Large intestine (tissue), 3 donors: ENCODE measurements at regions not wholly inside any gene's neighbourhood (a gene's known extent, or its start where the extent isn't known, plus 50 kb on each side); places are given as distances from the start of the nearest gene placed in this dataset.

Source experiments
- DNase-seq, 2 donors: peaks; one replicate each; pipeline versions ENCODE4 v3.0.0 to v3.0.0-alpha.2; 2013
- H3K27ac ChIP-seq: one replicate; pipeline ENCODE4 v1.5.1; 2013; ENCODE audit warnings: low read length
- H3K27me3 ChIP-seq: 2 replicates; pipeline ENCODE4 v1.6.1; 2013; ENCODE audit warnings: low read length; ENCODE audit not compliant: control insufficient read depth, insufficient read depth
- H3K36me3 ChIP-seq: 2 replicates; pipeline ENCODE4 v1.6.1; 2013; ENCODE audit warnings: low read length; ENCODE audit not compliant: control insufficient read depth, insufficient read depth
- H3K4me1 ChIP-seq: one replicate; pipeline ENCODE4 v1.6.1; 2013; ENCODE audit warnings: low read length; ENCODE audit not compliant: control insufficient read depth, insufficient read depth
- H3K4me3 ChIP-seq: one replicate; pipeline ENCODE4 v1.5.1; 2013; ENCODE audit warnings: low read length
- H3K9me3 ChIP-seq: one replicate; pipeline ENCODE4 v1.6.1; 2013; ENCODE audit warnings: mild to moderate bottlenecking, low read depth, low read length, moderate library complexity; ENCODE audit not compliant: control insufficient read depth
- WGBS: methylation state at CpG from one replicate; pipeline ENCODE4 v1.1.5; 2013; ENCODE audit warnings: low lambda C conversion rate; ENCODE audit not compliant: insufficient coverage; 5-methylcytosine and 5-hydroxymethylcytosine counted together

DNA sequence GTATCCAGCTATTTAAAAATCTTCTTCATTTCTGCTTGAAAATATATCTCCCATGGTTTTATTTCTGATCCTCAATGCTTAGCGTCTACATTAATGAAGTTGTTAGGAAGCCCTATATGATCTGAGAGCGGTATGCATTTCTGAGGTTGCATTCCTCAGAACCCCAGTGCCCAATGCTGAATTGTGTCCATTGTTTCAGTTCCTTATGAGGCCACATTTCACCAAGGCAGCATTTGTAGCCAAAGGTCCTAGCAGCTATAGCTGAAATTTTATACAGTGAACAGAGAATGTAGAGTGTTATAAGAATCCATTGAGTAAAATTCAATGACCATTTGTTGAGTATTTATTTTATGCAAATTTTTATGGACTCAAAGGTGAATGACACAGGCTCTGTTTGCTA is 209.5 kb downstream of the PCDH7 start:
- H3K27me3 ChIP-seq: no peaks in the 10 kb centered on the region
- no peak overlapping the region for H3K27ac ChIP-seq
- H3K9me3 ChIP-seq: no peaks in the 10 kb centered on the region
- H3K4me1 ChIP-seq: peaks cover 10% of the 10 kb centered on the region
- DNase-seq: no peak
- WGBS: 100% methylated on average over 1 of the region's 2 CpGs
- no peaks in the 10 kb centered on the region for H3K36me3 ChIP-seq
- no peak overlapping the region for H3K4me3 ChIP-seq

DNA sequence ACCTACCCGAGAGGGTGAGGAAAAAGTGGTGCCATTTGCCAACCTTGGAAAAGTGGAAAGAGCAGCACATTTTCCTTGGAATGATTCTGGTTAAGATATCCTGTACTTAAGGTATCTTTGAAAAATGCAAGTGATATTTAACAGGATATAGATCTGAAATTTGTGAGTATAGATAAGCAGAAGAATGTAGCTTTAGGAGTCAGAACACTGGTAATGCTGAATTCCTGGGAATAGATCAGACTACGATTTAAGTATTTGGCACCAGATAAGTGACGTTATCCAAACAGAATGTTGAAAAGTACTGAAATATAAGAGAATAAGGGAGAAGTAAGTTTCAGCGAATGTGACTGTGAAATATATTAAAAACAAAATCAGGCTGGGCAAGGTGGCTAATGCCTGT is 210.1 kb downstream of the PCDH7 start:
- Histone ChIP-seq H3K27me3 (no peaks in the 10 kb centered on the region), H3K9me3 (no peaks in the 10 kb centered on the region), H3K36me3 (no peaks in the 10 kb centered on the region), H3K27ac (no peak overlapping the region), H3K4me1 (peaks cover 10% of the 10 kb centered on the region), H3K4me3 (no peak overlapping the region)
- DNase-seq: no peak
- WGBS: 92% methylated on average over 3 of the region's 4 CpGs

DNA sequence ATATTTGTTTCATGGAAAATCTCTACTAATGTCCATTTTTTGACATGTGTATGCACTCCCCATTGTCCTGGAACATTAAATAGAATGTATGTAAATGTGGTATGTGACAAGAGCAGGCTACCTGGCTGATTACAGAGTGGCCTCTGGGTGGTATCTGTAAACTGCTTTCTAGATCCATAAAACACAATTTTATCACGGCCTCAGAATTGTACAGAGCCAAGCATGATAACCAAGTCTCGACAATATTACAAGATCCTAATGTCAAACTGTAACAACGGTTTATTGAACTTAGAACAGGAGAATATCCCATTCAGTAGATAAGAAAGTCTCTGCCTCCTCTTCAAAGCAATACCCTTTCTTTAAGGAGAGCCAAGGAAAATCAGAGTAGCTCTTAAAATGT is 212.4 kb downstream of the PCDH7 start:
- WGBS: no CpG with 5 or more reads among the region's 3 CpGs

DNA sequence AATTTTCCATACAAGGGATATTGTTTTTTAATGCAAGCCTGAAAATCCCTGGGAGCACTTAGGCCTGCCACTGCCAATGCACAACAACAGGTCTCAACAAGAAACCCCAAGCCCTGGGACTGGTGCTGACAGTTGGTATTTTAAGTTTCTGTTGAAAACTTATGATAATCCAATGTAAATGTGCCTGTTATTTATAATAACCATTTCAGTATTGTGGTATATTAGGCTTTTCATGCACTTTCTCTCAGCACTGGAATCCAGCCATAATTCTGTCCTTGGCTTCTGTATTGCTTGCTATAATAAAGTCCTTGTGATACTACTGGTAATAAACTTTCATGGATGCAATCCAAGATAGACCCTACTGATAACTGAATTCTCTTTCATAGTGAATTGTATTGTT is 218.9 kb downstream of the PCDH7 start:
- H3K27ac ChIP-seq: no peak overlapping the region
- H3K4me1 ChIP-seq: peaks cover 18% of the 10 kb centered on the region
- DNase-seq: peak in 1 of 2 donors; percentile 66

More for the DNA sequence above, 212.4 kb downstream of the PCDH7 start:
- peaks cover 10% of the 10 kb centered on the region for H3K4me1 ChIP-seq
- no peaks in the 10 kb centered on the region for H3K9me3 ChIP-seq
- H3K36me3 ChIP-seq: no peaks in the 10 kb centered on the region
- H3K4me3 ChIP-seq: no peak overlapping the region
- H3K27me3 ChIP-seq: no peaks in the 10 kb centered on the region
- peak overlapping the region; percentile 37 for H3K27ac ChIP-seq
- DNase-seq: peak in 1 of 2 donors; percentile 56

DNA sequence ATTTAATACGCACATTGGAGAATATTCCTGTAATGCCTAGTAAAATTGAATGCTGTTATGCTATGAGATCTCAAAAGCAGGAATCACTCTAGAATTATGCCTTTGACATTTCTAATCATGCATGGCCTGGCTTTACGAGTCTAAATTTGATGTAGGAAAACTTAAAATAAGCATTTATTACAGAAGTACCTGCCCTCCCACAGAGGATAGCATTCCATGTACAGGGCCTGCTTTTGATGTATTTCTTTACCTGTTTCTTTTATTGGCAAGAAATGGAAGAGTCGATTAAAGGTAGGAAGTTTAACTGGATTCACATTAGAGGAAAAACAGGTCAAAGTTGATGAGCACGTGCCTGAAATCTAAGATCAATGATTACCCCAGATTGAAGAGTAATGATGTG is 219.5 kb downstream of the PCDH7 start:
- DNase-seq: no peak
- H3K36me3 ChIP-seq: no peaks in the 10 kb centered on the region
- WGBS: 58% methylated on average over 2 of the region's 4 CpGs
- peaks cover 18% of the 10 kb centered on the region for H3K4me1 ChIP-seq
- H3K27ac ChIP-seq: no peak overlapping the region
- H3K9me3 ChIP-seq: no peaks in the 10 kb centered on the region
- H3K27me3 ChIP-seq: no peaks in the 10 kb centered on the region
- H3K4me3 ChIP-seq: no peak overlapping the region

More for the DNA sequence above, 218.9 kb downstream of the PCDH7 start:
- H3K9me3 ChIP-seq: no peaks in the 10 kb centered on the region
- H3K27me3 ChIP-seq: no peaks in the 10 kb centered on the region
- no peak overlapping the region for H3K4me3 ChIP-seq
- H3K36me3 ChIP-seq: no peaks in the 10 kb centered on the region

DNA sequence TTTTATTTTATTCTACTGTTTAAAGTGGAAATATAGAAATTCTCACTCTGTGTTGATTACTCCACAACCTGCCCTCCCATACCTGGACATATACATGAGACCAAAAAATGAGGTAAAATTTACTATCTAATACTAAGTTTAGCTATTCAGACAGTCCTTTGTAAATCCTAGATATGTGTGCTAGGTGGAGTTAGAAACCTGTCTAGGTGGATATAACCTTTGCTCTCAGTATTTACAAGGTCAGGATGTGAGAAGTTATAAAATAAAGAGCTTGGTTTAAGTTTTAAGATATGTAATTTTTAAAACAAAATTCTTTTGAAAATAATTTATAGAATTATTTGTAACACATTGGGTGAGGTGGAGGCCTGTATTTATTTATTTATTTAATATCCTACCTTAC is 221.5 kb downstream of the PCDH7 start:
- Histone ChIP-seq H3K4me3 (no peak overlapping the region), H3K27me3 (no peaks in the 10 kb centered on the region), H3K36me3 (no peaks in the 10 kb centered on the region), H3K4me1 (peaks cover 22% of the 10 kb centered on the region), H3K9me3 (no peaks in the 10 kb centered on the region), H3K27ac (no peak overlapping the region)
- DNase-seq: no peak

DNA sequence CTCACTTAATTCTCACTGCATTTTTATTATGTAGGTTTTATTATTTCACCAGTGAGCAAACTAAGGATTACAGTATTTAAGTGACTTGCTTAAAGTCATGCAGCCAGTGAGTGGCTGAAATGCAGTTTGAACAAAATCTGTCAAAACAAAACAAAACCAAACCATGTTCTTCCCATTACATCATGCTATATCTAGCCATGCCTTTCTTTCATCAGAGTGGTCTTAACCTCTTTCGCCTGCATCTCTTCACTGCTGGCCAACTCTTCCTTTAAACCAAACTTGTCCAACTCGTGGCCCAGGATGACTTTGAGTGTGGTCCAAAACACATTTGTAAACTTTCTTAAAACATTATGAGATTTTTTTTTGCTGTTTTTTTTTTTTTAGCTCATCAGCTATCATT is 223.2 kb downstream of the PCDH7 start:
- WGBS: 71% methylated on average over 1 of the region's 2 CpGs
- H3K4me3 ChIP-seq: no peak overlapping the region
- no peaks in the 10 kb centered on the region for H3K36me3 ChIP-seq
- H3K27ac ChIP-seq: no peak overlapping the region
- H3K9me3 ChIP-seq: no peaks in the 10 kb centered on the region
- peaks cover 22% of the 10 kb centered on the region for H3K4me1 ChIP-seq
- H3K27me3 ChIP-seq: no peaks in the 10 kb centered on the region
- no peak for DNase-seq

DNA sequence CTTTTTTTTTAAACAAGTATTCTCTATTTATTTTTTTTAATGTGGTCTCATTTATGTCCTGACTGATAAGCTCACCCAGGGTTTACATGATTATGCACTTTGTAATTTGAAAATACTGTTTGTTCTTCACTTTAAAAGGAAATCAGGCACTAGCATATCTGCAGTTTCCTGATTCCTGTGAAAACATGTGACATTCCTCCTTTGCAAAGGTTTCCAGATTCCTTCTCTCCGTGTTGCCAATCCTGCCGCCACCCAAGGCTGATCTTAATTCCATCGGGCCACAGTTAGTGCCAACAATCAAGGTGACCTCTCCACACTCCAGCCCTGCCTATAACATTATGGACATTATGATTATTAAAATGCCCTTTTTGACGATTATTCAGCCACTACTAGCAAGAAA is 225.4 kb downstream of the PCDH7 start:
- no CpG with 5 or more reads among the region's 4 CpGs for WGBS
- DNase-seq: peak in 1 of 2 donors; percentile 63
- Histone ChIP-seq H3K36me3 (no peaks in the 10 kb centered on the region), H3K4me3 (no peak overlapping the region), H3K27ac (peak overlapping the region; percentile 40), H3K9me3 (no peaks in the 10 kb centered on the region), H3K27me3 (no peaks in the 10 kb centered on the region), H3K4me1 (peaks cover 26% of the 10 kb centered on the region)

DNA sequence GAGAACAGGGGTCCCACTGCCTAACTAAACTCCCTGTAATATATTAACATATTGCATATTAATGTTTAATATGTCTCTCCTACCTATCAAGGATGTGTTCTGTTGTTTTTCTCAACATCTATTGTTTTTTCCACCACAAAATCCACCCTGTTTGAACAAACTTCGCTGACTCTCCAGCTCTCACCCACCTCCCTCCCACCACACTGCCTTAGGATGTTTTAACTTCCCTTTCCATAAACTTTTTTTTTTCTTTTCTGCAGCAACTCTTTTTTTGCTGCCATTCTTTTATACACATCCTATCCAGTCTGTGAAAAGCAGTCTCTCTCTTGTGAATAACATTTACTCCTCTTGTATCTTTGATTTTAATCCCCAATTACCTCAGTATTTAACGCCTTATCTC is 226.1 kb downstream of the PCDH7 start:
- 92% methylated on average over 1 of the region's 2 CpGs for WGBS

DNA sequence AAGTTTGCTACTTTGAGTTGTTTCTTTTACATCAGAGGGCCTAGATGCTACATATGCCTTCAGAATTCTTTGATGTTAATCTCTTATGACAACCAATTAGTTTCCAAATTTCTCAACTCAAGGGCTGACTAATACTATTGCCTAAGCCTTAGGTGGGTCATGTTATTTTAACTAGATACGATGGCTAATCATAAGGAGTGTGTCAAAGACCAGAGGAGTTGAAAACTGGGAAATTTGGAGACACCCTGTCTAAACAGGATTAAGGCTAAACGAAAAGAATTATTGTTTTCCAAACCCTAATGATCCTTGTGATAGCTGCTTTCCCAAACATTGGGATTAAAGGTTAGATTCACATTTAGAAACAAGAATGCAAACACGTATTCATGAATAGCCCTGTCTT is 228.5 kb downstream of the PCDH7 start:
- Histone ChIP-seq H3K9me3 (no peaks in the 10 kb centered on the region), H3K27ac (no peak overlapping the region), H3K4me1 (peaks cover 22% of the 10 kb centered on the region), H3K36me3 (no peaks in the 10 kb centered on the region), H3K4me3 (no peak overlapping the region), H3K27me3 (no peaks in the 10 kb centered on the region)
- no peak for DNase-seq
- WGBS: 0% methylated on average over 1 of the region's 3 CpGs

More for the DNA sequence above, 226.1 kb downstream of the PCDH7 start:
- Histone ChIP-seq H3K27me3 (no peaks in the 10 kb centered on the region), H3K4me3 (no peak overlapping the region), H3K9me3 (no peaks in the 10 kb centered on the region), H3K4me1 (peaks cover 26% of the 10 kb centered on the region), H3K27ac (no peak overlapping the region), H3K36me3 (no peaks in the 10 kb centered on the region)
- DNase-seq: no peak

DNA sequence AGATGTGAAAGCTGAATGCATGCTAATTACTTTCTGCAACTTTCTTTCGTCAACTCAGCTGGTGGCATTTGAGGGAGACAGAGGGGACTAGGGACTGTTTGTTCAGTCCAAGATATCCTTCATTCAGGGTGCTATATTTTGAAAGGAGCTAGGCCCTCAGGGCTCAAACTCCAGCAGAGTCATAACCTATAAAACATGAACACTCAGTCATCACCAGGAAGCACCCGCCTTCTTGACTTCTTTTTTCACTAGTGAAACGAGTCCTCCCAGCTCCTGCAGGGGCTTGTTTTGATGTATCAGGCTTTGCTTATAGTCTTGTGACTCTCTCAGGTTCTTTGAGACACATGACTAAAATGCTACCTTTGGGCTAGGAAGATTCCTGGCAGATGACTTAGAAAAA is 230.6 kb downstream of the PCDH7 start:
- Histone ChIP-seq H3K27me3 (no peaks in the 10 kb centered on the region), H3K9me3 (no peaks in the 10 kb centered on the region), H3K27ac (peak overlapping the region; percentile 77), H3K4me3 (no peak overlapping the region), H3K36me3 (no peaks in the 10 kb centered on the region), H3K4me1 (peaks cover 20% of the 10 kb centered on the region)
- peak; percentile 68 to 88 for DNase-seq
- WGBS: no CpG with 5 or more reads among the region's 3 CpGs
